ENCODE measurements at regions not wholly inside any gene's neighbourhood (a gene's known extent, or its start where the extent isn't known, plus 50 kb on each side); places are given as distances from the start of the nearest gene placed in this dataset.
A peak's percentile ranks its signal among the peaks of the same experiment; 100 is the strongest.
"Not testable (repeated sequence)": the region's sequence is repeated elsewhere in the genome, so short reads cannot be mapped to it uniquely, and the experiment has no call there.

DNA sequence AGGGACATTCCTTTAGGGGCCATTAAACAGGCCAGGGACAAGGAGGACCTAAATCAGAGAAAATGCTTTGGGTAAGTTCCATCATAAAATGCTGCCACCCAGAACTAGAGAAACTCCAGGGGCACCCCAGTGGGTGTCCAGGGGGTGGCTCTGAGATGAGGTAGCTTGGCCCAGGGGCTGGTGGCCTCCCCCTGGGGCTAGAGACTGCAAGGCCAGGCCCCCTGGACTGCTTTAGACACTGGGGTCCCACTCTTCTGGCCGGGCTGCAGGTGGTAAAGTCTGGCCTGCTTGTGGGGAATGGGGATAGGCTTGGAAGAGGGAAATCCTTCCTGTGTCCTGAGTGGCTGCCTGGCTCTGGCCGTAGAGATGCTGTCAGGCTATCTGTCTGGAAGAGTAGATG lies 169.6 kb upstream of the PODXL start:
- no peak for DNase-seq (ENCODE audit: low spot score)

DNA sequence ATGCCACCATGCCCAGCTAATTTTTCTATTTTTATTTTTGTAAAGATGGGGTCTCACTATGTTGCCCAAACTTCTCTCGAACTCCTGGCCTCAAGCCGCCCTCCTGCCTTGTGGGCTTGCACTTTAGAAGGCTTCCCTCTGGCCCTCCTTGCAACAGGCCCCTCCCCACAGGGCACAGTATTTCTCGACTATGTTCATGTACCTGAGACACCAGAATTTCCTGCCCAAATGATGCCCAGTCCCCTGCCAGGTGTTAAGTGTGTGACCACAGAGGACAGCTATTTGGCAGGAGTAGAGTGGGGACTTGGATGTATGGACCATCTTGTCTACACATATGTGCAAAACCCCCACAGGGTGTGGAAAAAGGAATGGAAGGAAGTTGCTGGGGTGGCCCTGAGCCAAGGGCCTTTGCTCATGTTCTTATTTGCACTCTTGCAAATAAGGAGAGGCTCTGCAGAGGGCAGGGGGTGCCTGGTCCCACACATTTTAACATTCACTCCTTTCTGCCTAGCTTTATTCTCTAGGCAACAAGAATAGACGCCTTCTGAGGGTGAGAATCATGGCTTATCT lies 168.4 kb upstream of the PODXL start:
- no peak for DNase-seq (ENCODE audit: low spot score)

DNA sequence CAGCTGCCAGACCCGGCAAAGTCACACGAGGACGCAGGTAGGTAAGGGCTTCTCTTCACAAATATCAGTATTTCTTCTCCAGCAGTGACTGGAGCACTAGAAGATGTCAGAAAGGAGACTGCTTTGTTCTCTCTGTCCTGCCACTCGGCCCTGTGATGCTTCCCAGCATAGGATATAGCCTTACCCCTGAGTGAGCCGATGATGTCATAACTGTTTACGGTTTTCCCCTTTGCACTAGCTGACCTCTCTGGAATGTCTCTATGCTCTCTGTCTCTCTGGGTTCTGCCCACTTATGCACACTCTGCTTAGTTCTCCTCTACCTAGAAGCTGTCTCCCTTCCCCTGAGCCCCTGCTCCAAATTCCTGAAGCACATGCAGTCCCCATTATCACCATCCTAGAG lies 167.5 kb upstream of the PODXL start:
- DNase-seq (ENCODE audit: low spot score), result no peak

DNA sequence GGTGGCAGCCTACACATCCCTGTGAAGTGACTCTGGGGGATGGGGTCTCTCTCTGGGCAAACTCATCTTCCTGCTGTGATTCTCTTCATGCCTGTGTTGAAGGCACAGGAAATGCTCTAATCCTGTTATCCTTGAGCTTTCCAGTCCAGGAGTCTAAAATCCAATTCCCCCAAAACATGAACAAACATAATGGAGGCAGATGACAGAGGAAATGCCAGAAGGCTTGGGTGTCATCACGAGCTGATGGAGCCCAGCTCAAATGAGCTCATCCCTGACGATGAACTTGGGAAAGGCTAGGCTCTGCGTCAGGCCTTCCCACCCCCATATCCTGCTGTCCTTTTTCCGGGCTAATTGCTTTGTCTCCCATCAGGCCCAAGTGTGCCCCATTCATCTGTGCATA lies 165.9 kb upstream of the PODXL start:
- peak; percentile 28 for DNase-seq (ENCODE audit: low spot score)

DNA sequence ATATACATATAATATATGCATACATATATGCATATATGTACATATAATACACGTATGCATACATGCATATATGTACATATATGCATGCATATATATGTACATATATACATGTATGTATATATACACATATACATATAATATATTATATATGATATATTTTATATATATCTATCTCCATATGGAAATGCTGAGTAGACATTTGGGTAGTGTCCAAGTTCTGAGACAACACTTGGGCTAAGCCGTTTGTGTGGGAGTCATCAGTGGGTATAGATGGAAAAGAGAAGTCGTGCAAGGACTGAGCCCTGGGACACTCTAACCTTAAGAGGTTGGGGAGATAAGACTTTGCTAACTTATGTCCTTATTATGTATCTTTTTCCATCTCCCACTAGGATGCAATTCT lies 165.2 kb upstream of the PODXL start:
- no peak for DNase-seq (ENCODE audit: low spot score)

DNA sequence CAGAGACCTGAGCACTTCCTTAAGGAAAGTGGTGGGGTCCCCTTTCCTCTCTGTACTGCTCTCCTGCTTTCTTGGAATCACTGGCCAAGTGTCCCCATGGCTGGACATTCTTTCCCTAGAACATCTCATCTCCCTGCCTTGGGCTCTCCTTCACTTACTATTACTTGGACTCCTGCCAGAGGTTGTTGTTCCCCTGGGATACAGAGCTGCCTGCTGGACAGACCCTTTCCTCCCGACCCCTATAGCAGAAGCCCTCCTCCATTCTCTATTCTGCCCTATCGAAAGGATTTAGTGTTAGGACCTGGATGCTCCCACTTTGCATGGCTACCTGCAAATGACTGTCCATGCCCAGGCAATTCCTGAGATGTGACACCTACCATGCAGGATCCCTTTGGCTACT lies 164.3 kb upstream of the PODXL start:
- DNase-seq (ENCODE audit: low spot score), result no peak

DNA sequence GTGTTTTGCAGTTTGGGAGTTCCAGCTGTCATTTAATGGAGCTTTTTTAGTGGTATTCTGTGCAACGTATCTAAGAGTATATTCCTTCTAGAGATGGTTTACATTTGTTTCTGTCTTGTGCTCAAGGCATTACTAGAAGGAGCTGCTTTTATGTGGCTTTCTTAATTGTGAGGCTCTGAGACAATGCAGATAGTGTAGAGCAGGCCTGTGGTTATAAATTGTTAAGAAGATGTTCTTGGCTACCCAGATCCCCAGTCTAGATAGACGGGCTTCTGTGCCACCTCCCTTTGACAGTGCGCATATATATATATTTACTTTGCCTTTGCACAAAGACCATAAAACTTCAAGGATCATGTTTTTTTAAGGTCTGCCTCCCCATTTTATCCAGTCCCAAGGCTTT lies 160.8 kb upstream of the PODXL start:
- no peak for DNase-seq (ENCODE audit: low spot score)

DNA sequence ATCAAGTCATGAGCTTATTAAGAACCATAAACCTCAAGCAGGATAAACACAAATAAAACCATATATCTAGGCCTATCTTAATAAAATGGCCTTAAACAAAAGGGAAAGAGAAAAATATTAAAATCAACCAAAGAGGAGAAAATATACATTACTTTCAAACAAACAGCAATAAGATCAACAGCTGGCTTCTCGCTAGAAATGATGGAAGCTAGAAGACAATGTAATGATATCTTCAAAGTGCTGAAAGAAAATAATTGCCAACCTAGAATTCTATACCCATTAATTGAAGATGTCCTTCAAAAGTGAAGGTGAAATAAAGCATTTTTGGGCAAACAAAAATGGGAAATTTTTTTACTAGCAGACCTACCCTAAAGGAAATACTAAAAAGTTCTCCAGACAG lies 142.9 kb upstream of the PODXL start:
- DNase-seq (ENCODE audit: low spot score), result no peak

DNA sequence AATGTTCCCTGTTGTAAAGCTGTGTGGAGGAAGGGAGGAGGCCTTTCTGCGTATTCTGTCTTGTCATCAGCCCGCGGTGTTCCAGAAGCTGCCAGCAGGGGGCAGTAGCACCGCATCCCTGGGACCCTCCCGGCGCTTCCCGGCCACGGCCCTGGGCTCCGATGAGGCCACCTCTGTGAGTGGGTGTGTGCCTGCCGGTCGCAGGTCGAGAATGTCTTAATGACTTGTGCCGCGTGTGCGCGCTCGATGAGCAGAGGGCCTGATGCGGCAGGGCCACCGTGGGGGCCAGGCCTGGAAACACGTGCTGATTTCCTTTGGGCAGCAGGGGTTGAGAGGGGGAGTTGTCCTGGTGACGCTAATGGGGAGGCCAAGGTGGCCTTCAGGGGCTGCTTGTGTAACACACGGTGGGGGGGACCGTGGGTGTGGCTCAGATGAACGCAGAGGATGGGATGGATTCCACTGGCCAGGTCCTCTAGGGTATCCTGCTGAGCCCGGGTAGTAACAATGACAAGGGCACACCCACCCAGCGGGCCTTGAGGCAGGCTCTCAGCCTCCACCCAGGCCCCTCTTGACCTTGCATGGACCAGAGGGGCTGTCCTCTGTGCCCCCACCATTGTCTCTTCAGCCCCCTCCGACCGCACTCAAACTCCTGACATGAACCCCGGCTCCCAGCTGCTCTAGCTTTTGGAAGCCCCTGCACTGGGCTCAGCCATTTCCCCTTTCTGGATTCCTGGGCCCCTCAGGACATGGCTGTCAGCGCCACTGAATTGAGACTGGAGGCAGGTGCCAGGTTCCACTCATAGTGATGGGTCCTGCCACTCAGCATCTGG lies 135.9 kb upstream of the PODXL start:
- peak; percentile 89 for DNase-seq (ENCODE audit: low spot score)

DNA sequence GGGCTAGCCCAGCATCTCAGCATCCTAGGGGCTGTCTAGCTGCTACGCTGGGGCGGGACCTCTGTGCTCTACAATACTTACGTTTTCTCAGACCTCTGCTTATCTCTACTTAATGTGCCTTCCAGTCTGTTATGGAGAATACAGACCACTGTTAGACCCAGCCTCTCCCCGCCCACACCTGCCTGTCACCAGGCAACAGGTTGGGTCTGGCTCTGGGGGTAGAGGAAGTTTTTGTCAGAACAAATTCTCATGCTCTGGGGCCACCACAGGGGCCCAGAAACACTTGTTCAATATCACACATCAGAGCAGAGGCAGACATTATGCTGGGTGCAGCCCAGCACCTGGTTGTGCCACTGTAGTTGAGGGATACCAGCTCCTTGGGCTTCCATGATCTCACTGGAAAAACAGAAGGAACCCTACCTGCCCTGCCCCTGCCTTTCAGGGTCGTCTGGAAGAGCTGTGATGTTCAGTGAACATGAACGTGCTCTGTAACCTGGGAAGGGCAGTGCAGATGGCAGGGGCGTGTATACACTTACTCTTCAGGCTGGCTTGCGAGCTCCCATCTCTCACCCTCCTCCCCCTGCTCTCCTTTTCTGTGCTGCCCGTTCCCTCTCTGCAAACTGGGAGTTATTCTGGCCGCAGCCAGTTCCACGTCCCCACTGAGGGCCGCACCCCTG lies 135.2 kb upstream of the PODXL start:
- no peak for DNase-seq (ENCODE audit: low spot score)

DNA sequence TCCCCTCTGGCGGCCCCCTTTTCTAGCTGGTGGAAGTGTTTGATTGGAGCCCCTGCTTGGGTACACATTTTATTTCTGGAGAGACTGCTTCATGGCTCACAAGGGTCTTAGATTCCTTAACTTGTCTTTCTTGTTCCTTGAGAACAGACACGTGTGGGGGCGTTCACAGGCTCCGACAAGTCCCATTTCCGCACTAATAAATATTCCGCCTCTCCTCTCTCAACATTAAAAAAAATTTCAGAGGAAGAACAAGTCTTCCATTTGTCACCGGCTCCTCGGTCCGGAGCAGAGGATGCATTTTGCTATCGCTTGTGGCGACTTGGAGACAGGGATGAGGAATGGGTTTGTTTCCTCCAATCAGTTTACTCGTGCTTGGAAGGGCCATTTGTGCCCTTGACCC lies 134.0 kb upstream of the PODXL start:
- no peak for DNase-seq (ENCODE audit: low spot score)

DNA sequence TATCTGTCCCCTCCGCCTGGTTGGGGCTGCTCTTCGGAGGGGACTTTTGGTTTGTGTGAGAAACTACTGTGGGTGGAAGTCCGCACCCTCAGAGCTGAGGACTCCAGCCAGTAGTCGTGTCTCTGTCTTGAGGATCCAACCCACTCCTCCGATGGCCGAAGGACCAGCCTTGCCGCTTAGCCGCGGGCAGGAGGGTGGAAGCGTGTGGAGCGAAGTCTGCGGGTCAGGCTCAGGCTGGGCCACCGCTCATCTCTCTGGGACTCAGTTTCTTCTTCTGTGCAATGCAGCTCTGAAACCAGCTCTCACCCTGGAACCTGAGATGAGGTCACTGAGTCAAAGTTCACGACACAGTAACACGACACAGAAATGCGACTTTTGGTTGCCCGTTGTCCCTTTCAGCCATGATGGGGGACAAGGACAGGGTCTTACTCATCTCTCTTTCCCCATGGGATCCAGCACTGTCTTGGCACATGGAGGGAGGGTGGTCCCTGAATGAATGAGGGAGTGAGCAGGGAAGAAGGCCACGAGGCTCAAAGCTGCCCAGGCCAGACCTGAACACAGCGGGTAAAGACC lies 133.3 kb upstream of the PODXL start:
- no peak for DNase-seq (ENCODE audit: low spot score)

DNA sequence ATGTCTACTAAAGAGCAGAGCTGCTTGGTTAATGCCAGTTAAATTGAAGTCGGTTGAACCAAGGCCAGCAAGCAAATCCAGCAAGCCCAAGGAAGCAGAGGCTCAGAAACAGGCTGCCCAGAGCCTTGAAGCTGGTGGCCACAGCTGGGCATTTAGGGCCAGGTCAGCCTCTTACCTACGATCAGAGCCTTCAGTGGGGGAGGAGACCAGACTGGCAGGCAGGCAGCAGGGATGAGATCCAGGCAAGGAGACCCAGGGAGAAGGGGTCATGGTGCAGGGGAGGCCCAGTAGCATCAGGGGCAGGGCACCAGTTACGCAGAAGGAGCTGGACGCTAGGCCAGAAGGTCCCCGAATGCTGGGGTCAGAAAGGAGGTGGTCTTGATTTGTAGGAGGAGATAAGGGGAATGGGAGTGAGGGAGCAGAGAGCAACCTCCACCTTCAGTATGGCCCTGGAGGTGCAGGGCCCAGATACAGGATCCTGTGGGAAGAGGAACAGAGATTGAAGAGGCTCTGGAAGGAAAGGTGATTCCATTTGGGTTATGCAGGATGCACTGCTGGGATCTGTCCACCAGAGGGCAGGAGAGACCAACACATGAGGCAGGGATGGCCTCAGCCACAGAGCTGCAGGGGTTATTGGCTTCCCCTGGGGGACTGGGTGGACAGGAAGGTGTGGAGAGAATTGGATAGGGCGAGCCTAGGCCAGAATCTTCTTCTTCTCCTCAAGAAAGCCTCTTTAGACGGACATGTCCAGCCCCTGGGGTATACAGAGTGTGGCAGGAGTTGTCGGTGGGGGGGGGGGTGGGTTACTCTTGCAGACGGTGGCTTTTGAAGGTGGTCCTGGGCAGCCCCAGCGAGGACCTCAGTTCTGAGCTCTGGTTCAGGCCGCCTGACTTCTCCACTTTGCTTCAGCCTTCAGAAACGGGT lies 132.6 kb upstream of the PODXL start:
- DNase-seq (ENCODE audit: low spot score), result peak; percentile 93

DNA sequence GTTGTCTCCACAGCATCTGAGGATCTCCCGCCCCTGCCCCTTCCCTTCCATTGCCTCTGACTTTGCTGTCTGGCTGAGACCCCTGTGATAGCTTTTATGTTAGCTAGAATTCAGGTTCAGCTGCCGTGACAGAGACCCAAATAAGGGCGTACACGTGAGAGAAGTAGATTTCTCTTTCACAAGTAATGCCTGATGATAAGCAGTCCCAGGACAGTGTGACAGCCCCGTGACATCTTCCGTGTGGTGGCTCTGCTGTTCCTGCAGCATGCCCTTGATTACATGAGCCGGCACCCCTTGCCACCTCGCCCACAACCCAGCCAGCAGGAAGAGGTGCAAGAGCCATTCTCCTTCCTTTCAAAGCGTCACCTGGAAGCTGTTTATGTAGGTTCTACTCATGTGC lies 130.9 kb upstream of the PODXL start:
- no peak for DNase-seq (ENCODE audit: low spot score)

DNA sequence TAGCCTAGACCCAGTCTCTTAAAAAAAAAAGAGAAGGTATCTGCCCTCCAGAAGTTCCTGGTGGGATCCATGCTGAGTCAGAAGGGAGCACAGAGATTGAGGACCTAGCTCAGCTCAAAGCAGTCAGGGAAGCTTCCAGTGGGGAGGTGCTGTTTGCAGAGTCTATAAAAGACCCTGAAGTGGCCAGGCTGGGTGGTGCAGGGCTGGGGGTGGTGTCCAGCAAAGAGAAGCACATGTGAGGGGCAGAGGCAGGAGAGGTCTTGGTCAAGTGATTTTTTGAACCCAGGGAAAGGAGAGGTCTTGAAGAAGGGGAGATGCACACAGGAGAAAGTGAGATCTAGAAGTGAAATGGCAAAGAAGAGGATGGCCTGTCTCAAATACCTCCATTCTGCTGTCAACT lies 130.4 kb upstream of the PODXL start:
- DNase-seq (ENCODE audit: low spot score), result no peak

DNA sequence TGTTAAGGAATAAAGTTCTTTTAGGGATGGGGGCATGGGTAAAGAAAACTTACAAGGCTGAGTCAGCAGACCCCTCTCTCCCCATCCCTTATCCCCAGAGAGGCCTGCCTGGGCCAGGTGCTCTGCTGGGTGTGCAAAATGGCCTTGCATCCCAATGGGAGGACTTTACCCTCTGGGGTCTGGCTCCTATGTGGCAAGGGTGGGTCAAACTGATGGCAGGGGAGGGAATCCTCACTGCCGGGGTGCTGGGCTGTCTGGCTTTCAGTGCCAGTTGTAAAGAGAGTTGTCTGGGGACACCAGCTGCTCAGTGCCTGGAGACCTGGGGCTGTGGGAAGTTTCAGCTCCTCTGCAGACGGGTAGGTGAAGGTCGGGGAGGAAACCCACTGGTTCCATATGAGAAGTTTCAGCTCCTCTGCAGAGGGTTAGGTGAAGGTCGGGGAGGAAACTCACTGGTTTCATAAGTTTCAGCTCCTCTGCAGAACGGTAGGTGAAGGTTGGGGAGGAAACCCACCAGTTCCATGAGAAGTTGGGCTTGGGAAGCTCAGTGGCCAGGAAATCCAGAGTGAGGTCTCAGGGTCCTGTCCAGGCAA lies 127.2 kb upstream of the PODXL start:
- no peak for DNase-seq (ENCODE audit: low spot score)

DNA sequence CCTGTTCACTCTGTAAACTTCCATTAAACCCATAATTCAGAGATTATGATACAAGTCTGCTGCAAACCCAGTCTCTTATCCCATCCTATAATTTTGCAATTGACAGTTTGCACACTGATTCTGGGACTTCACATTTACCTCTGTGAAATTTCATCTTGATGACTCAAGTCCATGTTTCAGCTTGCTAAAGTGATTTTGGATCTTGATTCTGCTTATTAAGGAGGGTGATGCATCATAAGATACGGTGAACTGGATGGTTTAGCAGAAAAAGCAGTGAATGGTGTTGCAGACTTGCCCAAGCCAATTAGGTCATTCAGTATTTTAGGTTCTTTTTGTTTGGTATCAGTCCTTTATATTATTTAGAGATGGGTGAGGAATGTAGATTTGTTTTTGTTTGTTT lies 125.5 kb upstream of the PODXL start:
- no peak for DNase-seq (ENCODE audit: low spot score)

DNA sequence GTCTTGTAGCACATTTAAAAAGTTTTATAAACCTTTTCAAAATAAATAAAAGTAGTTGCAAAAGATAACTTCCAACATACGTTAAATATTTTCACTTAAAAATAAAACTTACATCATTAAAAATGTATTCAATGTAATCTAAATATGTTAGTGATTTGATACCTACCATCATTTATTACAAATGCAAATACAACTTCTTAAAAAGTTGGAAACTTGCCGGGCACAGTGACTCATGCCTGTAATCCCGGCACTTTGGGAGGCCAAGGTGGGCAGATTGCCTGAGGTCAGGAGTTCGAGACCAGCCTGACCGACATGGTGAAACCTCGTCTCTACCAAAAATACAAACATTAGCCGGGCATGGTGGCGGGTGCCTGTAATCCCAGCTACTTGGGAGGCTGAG lies 122.6 kb upstream of the PODXL start:
- DNase-seq (ENCODE audit: low spot score), result not testable (repeated sequence)

DNA sequence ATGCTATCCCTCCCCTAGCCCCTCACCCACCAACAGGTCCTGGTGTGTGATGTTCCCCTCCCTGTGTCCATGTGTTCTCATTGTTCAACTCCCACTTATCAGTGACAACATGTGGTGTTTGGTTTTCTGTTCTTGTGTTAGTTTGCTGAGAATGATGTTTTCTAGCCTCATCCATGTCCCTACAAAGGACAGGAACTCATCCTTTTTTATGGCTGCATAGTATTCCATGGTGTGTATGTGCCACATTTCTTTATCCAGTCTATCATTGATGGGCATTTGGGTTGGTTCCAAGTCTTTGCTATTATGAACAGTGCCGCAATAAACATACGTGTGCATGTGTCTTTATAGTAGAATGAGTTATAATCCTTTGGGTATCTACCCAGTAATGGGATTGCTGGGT lies 120.4 kb upstream of the PODXL start:
- DNase-seq (ENCODE audit: low spot score), result not testable (repeated sequence)

DNA sequence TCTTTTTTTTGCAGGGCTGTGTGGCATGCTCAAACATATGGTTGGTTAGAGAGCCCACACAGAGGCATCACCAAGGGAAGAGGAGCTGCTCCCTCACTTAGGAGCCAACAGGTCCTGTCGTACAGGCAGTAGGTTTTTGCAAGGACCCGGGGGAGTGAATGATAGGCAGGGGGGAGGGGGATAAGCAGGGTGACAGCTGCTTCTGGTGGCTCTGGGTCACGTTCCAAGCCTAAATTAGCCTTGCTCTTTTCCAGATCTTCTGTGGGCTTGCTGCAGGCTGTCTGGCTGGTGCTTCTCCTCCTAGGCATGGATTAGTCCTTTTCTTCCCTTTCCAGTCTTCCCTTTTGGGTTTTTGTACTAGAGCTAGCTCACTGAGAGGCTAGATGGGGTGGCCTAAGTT lies 117.7 kb upstream of the PODXL start:
- no peak for DNase-seq (ENCODE audit: low spot score)

DNA sequence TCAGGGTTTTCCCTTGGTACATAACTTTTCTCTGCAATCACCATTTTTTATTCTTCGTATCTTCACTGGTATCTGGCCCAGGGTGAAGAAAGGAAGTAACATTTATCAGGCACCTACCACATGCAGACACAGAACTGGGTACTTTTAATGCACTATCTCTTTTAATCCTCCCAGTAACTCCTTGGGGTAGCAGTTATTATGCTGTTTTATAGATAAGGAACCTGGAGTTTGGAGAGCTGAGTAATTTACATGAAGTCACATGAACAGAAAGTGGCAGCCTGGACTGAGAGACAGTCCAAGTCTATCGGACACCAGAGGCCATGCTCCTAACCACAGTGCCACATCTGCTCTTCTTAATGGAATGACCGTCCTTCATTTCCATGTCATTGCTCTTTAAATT lies 117.1 kb upstream of the PODXL start:
- no peak for DNase-seq (ENCODE audit: low spot score)

DNA sequence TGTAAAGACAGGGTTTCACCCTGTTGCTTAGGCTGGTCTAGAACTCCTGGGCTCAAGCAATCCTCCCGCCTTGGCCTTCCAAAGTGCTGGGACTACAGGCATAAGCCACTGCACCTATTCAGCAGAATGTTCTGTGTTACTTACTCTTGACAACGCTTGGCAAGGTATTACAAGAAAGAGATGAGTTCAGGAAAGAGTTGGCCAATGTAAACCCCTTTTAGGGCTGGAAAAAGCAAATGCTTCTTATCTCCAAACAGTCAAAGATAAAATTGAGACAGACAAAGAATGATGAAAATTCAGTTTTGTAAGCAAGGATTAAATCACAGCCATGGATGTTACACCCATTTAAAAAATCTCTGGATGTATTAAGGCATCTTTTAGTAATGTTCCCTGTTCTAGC lies 114.0 kb upstream of the PODXL start:
- no peak for DNase-seq (ENCODE audit: low spot score)
